GM19455 (cell line): ENCODE measurements at regions not wholly inside any gene's neighbourhood (a gene's known extent, or its start where the extent isn't known, plus 50 kb on each side); places are given as distances from the start of the nearest gene placed in this dataset.

Experiments used
- ATAC-seq: cut with Tn5 transposase; IDR thresholded peaks from one replicate; pipeline ENCODE4 v1.9.1; 2021; ENCODE audit not compliant: unreplicated experiment

DNA sequence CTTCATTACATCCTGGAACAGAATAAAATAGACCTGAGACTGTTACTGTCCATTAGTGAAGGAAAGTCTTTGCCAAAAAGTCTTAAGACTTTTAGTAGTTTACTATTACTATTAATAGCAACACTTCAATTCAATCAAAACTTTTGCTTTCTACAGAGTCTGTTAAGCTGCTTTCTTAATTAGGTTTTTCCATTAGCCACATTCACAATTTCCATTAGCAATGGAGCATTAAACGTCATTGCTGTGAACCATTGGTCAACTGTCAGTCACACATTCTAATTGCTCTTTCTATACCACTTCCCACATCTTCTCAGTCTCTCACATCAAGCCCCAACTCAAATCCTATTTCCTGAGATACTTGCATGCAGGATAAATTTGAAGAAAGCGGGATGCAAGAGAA lies 736.6 kb upstream of the SORCS1 start:
- no peak for ATAC-seq

DNA sequence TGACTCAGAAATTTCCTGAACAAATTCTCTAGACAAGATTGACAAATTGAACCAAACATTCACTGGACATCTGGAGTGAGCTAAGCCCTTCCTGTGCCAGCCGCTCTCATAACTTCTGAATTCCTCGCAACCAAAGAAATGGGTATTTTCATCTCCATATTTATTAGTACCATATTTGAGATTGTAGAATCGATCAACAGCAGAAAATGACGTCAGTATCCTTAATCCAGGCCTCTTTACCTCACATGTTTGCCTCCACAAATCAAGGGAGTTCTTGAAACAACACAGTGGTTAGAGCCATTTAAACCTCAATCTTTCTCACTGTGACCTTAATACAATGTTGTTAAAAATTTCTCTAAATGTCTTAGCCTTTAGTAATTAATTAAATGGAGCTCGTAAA lies 735.6 kb upstream of the SORCS1 start:
- no peak for ATAC-seq

- ATAC-seq = no peak
Measured at GRCh38 chr10:107899502-107900062, 735.1 kb upstream of the SORCS1 start.

DNA sequence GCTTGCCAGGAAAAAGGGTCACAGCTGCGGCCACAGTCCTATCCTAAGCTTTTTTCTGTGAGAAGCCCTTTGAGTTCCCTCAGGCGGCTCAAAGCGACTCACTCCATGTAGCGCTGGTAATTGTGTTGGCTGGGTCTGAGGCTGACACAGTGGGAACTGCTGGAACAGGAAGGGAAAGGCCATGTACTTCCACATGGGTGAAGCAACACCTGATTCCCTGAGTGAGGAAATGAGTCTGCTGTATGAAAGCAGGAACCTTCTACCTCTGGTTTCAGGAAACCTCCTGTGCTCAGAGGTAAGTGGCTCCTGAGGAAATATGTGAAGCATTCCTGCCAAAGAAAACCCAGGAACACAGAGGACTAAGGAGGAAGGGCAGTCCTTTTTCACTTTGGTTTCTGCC lies 734.6 kb upstream of the SORCS1 start:
- no peak for ATAC-seq

DNA sequence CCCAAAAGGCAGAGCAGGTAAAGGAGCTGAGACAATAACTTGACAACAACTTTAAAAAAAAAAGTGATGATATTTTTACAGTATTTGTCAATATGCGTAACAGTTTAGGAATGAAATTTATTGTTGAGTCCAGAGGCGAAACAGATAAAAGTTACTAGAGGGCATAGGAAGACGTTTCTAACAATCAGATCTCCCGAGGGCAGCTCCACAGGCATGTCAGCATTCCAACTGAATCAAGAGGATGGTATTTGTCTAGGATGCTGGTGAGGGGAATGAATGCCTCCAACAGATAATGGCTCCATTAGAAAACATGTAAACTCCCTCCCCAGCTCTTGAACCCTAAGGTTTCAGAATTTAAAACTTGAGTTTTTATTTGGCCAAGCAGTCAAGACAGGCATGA lies 733.9 kb upstream of the SORCS1 start:
- ATAC-seq = no peak

GRCh38 chr10:107894516-107894915 lies 730.0 kb upstream of the SORCS1 start:
- ATAC-seq = no peak

- no peak for ATAC-seq
Measured at GRCh38 chr10:107889105-107889504, 724.6 kb upstream of the SORCS1 start.

GRCh38 chr10:107880185-107880584 lies 715.7 kb upstream of the SORCS1 start:
- ATAC-seq = no peak

GRCh38 chr10:107873007-107873406 lies 708.5 kb upstream of the SORCS1 start:
- ATAC-seq = no peak

DNA sequence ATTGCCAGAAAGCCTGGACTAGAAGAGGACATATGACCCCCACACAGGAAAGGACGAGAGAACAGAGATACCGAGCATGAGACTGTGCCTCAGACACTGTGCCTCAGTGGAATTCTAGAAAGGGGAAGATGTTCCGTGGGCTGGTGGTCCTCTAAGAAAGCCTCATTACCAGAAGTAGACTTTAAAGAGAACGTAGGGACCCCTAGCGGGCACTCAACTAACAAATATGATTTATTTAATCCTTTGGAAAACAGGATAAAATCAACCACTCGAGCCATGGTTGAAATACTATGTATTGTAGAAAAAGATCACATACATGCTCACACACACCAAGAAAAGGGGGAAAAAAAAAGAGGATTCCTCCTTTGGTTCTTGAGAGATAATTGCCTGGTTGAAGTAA lies 701.2 kb upstream of the SORCS1 start:
- no peak for ATAC-seq

GRCh38 chr10:107859065-107859464 lies 694.6 kb upstream of the SORCS1 start:
- ATAC-seq = no peak

DNA sequence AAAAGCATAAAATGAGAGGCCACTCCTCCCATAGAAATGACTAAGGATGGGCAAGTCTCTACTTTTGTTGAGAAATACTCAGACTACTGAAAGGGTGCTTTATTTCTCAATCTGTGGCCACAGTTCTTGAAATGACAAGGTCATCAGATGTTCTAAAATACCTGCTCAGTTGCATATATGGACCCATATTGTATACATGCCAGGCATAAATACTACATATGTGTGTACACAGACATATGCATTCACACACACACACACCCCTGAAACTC lies 691.5 kb upstream of the SORCS1 start:
- ATAC-seq = no peak

DNA sequence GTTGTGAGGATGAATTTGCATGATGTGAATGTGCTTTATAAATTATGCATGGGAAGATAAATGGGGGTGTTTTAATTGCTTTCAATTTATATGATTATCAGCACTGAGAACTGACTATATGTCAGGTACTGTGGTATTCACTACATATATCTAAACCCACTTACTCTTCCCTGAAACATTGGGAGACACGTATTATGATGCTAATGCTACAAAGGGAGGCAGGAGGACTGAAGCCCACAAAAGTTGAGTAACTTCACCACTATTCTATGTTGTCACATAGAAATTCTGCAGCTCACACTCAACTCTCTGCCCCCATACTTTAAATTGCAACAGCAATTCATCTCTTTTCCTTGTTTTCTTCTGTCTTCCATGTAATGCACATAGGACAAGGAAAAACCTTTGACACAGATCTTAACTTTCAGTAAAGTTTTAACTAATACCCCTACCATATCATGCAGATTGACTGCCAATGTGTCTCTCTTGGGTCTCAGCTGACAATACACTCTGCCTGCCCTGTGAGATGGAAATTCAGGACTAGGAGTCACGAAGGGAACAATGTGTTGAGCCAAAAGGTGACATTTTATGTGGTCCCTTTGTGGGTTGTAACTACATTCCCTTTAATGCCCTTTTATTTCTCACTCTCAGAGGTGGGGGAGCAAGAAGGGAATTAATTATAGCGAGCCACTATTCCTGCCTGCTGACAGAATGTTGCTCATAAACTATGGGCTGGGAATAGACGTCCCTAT lies 691.0 kb upstream of the SORCS1 start:
- no peak for ATAC-seq

DNA sequence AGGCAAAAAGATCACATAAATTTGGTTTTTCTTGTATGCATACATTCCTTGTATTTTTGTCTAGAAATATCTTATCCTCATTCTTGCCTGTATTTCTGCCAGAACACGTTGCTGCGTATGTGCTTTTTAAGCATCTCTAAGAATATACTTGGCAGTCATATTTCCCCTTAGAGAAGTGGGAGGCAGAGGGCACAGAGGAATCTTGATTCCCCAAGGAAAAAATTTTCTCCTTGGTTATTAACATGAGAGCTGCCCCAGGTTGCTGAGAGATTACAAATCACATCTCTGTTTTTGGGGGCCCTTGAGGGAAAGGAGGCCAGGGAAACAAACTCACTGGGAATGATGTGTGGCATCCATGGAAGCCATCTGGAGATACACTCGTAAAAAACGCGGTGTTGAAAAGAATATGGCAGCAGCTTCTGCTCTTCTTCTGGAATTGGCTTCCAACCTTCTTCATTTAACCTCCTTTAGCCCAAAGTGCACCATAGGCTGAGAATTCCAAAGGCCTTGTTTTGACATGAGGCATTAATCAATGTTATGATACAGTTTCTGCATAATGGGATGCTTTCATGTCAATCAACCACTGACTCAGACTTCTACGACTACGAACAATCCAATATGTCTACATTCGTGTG lies 684.3 kb upstream of the SORCS1 start:
- no peak for ATAC-seq

- ATAC-seq = no peak
Measured at GRCh38 chr10:107847620-107848019, 683.1 kb upstream of the SORCS1 start.

- no peak for ATAC-seq
Measured at GRCh38 chr10:107834706-107835105, 670.2 kb upstream of the SORCS1 start.

- ATAC-seq = no peak
Measured at GRCh38 chr10:107831772-107832171, 667.3 kb upstream of the SORCS1 start.

GRCh38 chr10:107829161-107829560 lies 664.7 kb upstream of the SORCS1 start:
- no peak for ATAC-seq

- ATAC-seq = no peak
Measured at GRCh38 chr10:107826171-107826570, 661.7 kb upstream of the SORCS1 start.

DNA sequence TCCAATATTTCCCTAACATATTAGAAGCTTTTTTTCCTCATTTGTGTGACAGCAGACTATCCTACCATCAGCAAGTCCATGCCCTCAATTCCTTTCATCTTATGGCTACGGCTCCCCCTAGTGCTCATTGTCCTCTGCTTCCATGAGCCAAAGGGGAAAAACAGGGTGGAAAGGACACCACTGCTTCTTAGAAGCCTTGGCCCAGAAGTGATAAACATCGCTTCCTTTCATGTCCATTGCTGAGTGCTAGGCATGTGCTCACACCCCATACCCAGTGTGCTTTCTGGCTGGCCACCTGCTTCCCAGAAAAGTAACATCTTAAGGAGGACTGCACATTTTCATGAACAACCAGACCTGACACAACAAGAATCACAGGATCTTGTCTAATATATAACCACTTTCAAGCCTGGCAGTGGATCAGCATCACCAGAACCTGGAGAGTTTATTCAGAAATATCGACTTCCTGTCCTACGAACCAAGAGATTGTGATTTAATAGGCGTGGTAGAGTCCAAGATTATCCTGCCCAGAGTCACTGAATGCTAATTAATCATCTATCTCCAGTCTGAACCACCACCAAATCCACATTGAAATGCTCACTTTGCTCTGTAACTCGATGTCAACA lies 650.5 kb upstream of the SORCS1 start:
- ATAC-seq = no peak

DNA sequence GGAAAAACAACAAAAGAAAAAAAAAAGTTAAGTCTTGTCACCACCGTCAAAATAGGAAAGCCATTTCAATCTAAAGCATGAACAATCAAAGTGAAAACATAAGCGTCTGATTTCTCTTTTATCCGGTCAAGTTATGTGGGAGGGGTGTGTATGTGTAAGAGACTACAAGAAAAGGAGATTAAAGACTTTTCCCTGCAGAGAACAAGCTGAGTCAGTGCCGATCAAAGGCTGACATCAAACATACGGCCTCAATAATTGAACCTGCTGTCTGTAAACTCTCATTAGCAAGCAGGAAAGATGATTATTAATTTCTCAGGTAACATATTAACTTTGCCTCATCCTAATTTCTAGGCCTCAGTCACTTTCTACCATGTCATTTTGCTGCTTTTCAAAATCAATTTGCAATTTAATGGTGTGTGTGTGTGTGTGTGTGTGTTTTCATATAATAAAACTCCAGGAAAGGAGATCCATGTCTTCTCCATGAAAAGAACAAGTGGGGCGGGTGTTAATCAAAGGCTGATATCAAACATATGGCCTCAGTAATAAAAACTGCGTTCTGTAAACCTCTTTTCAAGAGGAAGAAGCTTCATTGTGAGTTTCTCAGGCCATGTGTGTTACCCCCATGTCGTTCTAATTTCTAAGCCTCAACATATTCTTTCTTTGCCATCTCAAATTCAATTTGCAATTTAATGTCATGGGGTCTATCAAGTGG lies 649.1 kb upstream of the SORCS1 start:
- no peak for ATAC-seq

DNA sequence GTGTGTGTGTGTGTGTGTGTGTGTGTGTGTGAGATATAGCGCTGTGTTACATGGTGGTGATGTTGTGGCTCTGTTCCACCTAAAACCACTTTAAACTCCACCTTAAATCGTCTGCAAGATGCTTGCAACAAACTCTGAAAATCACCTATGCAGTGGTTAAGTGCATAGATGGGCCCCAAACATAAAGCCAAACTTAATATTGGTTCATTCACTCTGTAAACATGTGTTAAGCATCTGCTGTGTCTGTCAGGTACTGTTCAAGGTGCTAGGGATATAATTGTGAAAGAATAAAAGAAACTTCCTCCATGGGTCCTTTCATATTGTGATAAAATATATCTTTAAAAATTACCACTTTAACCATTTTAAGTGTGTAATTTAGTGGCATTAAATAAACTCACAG lies 645.4 kb upstream of the SORCS1 start:
- no peak for ATAC-seq
